CD4-positive, alpha-beta T cell treated with Interleukin-2 at 100 ng/mL for 4 hours (primary cell): ENCODE measurements at regions not wholly inside any gene's neighbourhood (a gene's known extent, or its start where the extent isn't known, plus 50 kb on each side); places are given as distances from the start of the nearest gene placed in this dataset.

Experiments used
- DNase-seq: peaks from one replicate; pipeline ENCODE4 v3.0.0-alpha.2; 2020; ENCODE audit warnings: low spot score

GRCh38 chr6:40074306-40075055 lies 140.2 kb upstream of the MOCS1 start:
- DNase-seq, result no peak

GRCh38 chr6:40066372-40066771 lies 132.1 kb upstream of the MOCS1 start:
- DNase-seq, result no peak

GRCh38 chr6:40056865-40057264 lies 122.6 kb upstream of the MOCS1 start:
- no peak for DNase-seq

- no peak for DNase-seq
Observed at GRCh38 chr6:40054602-40055001, 120.3 kb upstream of the MOCS1 start.

GRCh38 chr6:40054186-40054585 lies 119.9 kb upstream of the MOCS1 start:
- no peak for DNase-seq

- no peak for DNase-seq
Observed at GRCh38 chr6:40049128-40049527, 114.9 kb upstream of the MOCS1 start.

GRCh38 chr6:40044196-40044595 lies 109.9 kb upstream of the MOCS1 start:
- DNase-seq, result no peak

GRCh38 chr6:40042232-40042631 lies 108.0 kb upstream of the MOCS1 start:
- no peak for DNase-seq

GRCh38 chr6:40039042-40039441 lies 104.8 kb upstream of the MOCS1 start:
- no peak for DNase-seq

GRCh38 chr6:40038626-40039025 lies 104.4 kb upstream of the MOCS1 start:
- no peak for DNase-seq

GRCh38 chr6:40037271-40037670 lies 103.0 kb upstream of the MOCS1 start:
- no peak for DNase-seq

GRCh38 chr6:40036186-40036585 lies 101.9 kb upstream of the MOCS1 start:
- DNase-seq, result no peak

- no peak for DNase-seq
Observed at GRCh38 chr6:40028449-40028848, 94.2 kb upstream of the MOCS1 start.

- no peak for DNase-seq
Observed at GRCh38 chr6:40022867-40023266, 88.6 kb upstream of the MOCS1 start.

- no peak for DNase-seq
Observed at GRCh38 chr6:40020166-40020565, 85.9 kb upstream of the MOCS1 start.

- DNase-seq, result no peak
Observed at GRCh38 chr6:40015530-40015929, 81.3 kb upstream of the MOCS1 start.

GRCh38 chr6:40011844-40012243 lies 77.6 kb upstream of the MOCS1 start:
- no peak for DNase-seq

- DNase-seq, result no peak
Observed at GRCh38 chr6:40000964-40001515, 66.8 kb upstream of the MOCS1 start.

- DNase-seq, result no peak
Observed at GRCh38 chr6:39999006-39999867, 65.0 kb upstream of the MOCS1 start.

- DNase-seq, result no peak
Observed at GRCh38 chr6:39998126-39998525, 63.9 kb upstream of the MOCS1 start.

- DNase-seq, result no peak
Observed at GRCh38 chr6:39997101-39997635, 62.9 kb upstream of the MOCS1 start.

GRCh38 chr6:39995633-39996032 lies 61.4 kb upstream of the MOCS1 start:
- no peak for DNase-seq
